ENCODE measurements at regions not wholly inside any gene's neighbourhood (a gene's known extent, or its start where the extent isn't known, plus 50 kb on each side); places are given as distances from the start of the nearest gene placed in this dataset.

DNA sequence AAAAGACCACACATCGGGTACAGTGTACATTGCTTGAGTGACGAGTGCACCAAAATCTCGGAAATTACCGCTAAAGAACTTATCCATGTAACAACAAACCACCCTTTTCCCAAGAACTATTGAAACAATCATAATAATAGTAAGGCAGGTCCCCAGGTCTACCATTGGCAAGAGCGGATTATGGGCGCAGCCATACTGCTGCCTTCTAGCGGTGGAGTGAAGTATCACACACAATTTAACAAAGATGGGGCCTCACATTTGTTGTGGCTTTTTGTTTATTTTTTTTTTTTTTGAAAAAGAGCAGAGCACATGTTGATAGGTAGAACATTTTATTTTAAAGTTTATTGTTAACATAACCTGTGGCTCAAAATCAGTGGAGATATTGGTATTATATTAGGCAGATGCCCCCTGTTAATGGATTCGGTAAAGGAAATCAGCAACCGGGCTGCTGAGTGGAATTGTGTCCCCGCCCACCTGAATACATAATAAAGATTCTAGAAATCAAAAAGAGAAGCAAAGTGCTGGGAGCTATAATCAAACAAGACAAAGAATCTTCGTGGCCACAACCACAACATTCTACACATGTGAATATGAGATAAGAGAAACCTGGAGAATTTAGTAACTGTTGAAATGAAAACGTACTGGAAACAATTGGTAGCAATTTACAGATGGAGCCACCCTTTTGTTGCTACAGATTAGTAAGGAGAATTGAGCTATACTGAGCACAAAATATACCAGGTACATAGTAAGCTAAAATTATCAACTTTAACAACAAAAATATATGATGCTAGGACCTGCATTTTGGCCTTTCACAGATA lies 94.2 kb upstream of the EXOC2 start:
- H3K4me3 Mint-ChIP-seq (ENCODE audit: unreplicated experiment) = no peak overlapping the region
- TF ChIP-seq, protein P1, sequence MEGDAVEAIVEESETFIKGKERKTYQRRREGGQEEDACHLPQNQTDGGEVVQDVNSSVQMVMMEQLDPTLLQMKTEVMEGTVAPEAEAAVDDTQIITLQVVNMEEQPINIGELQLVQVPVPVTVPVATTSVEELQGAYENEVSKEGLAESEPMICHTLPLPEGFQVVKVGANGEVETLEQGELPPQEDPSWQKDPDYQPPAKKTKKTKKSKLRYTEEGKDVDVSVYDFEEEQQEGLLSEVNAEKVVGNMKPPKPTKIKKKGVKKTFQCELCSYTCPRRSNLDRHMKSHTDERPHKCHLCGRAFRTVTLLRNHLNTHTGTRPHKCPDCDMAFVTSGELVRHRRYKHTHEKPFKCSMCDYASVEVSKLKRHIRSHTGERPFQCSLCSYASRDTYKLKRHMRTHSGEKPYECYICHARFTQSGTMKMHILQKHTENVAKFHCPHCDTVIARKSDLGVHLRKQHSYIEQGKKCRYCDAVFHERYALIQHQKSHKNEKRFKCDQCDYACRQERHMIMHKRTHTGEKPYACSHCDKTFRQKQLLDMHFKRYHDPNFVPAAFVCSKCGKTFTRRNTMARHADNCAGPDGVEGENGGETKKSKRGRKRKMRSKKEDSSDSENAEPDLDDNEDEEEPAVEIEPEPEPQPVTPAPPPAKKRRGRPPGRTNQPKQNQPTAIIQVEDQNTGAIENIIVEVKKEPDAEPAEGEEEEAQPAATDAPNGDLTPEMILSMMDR (IDR thresholded peaks at IDR 0.05) = peak; percentile 65
- no peak overlapping the region for H3K27ac Mint-ChIP-seq (ENCODE audit: unreplicated experiment)
- peaks cover 18% of the 10 kb centered on the region for H3K27me3 Mint-ChIP-seq (ENCODE audit: unreplicated experiment)
- H3K9me3 Mint-ChIP-seq (ENCODE audit: unreplicated experiment) = no peaks in the 10 kb centered on the region
- H3K4me1 Mint-ChIP-seq (ENCODE audit: unreplicated experiment) = no peaks in the 10 kb centered on the region
- DNase-seq (ENCODE audit: extremely low spot score, unreplicated experiment) = no peak
- no peaks in the 10 kb centered on the region for H3K36me3 Mint-ChIP-seq (ENCODE audit: unreplicated experiment)

GRCh38 chr6:783966-784735 lies 91.2 kb upstream of the EXOC2 start:
- H3K9me3 Mint-ChIP-seq (ENCODE audit: unreplicated experiment) = no peaks in the 10 kb centered on the region
- no peaks in the 10 kb centered on the region for H3K36me3 Mint-ChIP-seq (ENCODE audit: unreplicated experiment)
- no peak for DNase-seq (ENCODE audit: extremely low spot score, unreplicated experiment)
- H3K4me1 Mint-ChIP-seq (ENCODE audit: unreplicated experiment) = no peaks in the 10 kb centered on the region
- H3K27me3 Mint-ChIP-seq (ENCODE audit: unreplicated experiment) = peaks cover 17% of the 10 kb centered on the region
- no peak overlapping the region for H3K4me3 Mint-ChIP-seq (ENCODE audit: unreplicated experiment)
- TF ChIP-seq, protein P1 (IDR thresholded peaks at IDR 0.05) = no peak
- H3K27ac Mint-ChIP-seq (ENCODE audit: unreplicated experiment) = no peak overlapping the region

DNA sequence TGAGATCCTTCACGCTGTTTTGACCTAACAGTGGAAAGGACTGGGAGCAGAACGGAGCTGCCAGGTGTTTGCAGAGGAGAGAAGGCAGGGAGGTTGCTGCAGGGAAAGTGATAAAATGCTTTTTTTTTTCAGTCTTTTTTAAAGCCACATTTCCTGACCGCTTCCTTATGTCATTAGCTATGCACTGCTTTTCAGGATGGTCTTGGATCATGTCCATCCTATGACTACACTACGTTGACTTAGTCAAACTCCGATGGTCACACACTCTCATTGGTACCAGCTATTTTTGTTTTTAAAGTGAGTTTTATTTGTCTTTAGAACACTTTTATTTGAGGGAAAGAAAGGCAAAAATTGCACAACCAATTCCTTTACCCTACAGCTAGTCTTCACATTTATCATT lies 89.2 kb upstream of the EXOC2 start:
- Mint-ChIP-seq H3K4me3 (ENCODE audit: unreplicated experiment) (no peak overlapping the region), H3K36me3 (ENCODE audit: unreplicated experiment) (no peaks in the 10 kb centered on the region), H3K4me1 (ENCODE audit: unreplicated experiment) (no peaks in the 10 kb centered on the region), H3K27ac (ENCODE audit: unreplicated experiment) (no peak overlapping the region), H3K9me3 (ENCODE audit: unreplicated experiment) (no peaks in the 10 kb centered on the region), H3K27me3 (ENCODE audit: unreplicated experiment) (peaks cover 17% of the 10 kb centered on the region)
- DNase-seq (ENCODE audit: extremely low spot score, unreplicated experiment) = no peak
- TF ChIP-seq, protein P1 (IDR thresholded peaks at IDR 0.05) = no peak

DNA sequence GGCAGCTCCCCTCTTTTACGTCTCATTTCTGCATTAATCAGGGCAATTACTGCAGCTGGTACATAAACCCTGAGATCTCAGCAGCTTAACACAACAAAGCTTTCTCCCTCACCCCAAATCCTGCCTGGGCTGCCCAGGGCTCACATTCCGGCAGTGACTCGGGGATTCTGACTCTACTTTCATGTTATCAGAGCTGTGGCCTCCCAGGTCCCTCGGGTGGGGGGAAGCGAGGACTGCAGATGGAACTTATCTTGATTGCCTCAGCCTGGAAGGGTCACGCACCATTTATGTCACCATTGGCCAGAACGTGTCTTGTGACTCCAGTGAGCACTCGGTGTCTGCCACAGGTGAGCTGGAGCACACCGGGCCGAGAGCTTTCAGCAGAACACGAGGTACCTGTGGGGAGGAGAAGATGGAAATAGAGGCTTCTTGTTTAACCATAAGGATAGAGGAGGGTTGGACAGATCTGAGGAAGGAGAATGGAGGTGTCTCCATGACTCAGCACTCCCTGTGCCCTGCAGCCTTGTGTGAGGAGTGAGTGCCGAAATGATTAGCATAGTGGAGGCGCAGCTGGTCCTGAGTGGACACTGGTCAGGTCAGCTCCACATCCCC lies 88.5 kb upstream of the EXOC2 start:
- Mint-ChIP-seq H3K9me3 (ENCODE audit: unreplicated experiment) (no peaks in the 10 kb centered on the region), H3K4me1 (ENCODE audit: unreplicated experiment) (no peaks in the 10 kb centered on the region), H3K27ac (ENCODE audit: unreplicated experiment) (no peak overlapping the region), H3K36me3 (ENCODE audit: unreplicated experiment) (no peaks in the 10 kb centered on the region), H3K27me3 (ENCODE audit: unreplicated experiment) (peaks cover 17% of the 10 kb centered on the region), H3K4me3 (ENCODE audit: unreplicated experiment) (no peak overlapping the region)
- TF ChIP-seq, protein P1 (IDR thresholded peaks at IDR 0.05) = no peak
- DNase-seq (ENCODE audit: extremely low spot score, unreplicated experiment) = no peak

GRCh38 chr6:780706-781105 lies 87.8 kb upstream of the EXOC2 start:
- H3K9me3 Mint-ChIP-seq (ENCODE audit: unreplicated experiment) = no peaks in the 10 kb centered on the region
- H3K27me3 Mint-ChIP-seq (ENCODE audit: unreplicated experiment) = peaks cover 17% of the 10 kb centered on the region
- H3K4me1 Mint-ChIP-seq (ENCODE audit: unreplicated experiment) = no peaks in the 10 kb centered on the region
- H3K4me3 Mint-ChIP-seq (ENCODE audit: unreplicated experiment) = no peak overlapping the region
- DNase-seq (ENCODE audit: extremely low spot score, unreplicated experiment) = no peak
- TF ChIP-seq, protein P1 (IDR thresholded peaks at IDR 0.05) = no peak
- H3K36me3 Mint-ChIP-seq (ENCODE audit: unreplicated experiment) = no peaks in the 10 kb centered on the region
- no peak overlapping the region for H3K27ac Mint-ChIP-seq (ENCODE audit: unreplicated experiment)

Measured in osteocyte (in vitro differentiated cells).